ENCODE measurements at regions not wholly inside any gene's neighbourhood (a gene's known extent, or its start where the extent isn't known, plus 50 kb on each side); places are given as distances from the start of the nearest gene placed in this dataset.

DNA sequence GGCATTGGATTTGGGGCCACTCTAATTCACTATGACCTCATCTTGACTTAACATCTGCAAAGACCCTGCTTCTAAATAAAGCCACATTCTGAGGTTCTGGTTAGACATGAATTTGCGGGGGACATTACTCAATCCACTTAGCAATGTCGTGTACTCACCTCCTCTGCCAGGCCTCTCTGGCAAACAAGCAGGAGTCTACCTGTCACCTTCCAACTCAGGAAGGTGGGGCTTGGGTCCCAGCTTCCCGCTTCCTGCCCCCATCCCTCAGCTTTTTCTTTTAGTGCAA lies 177.8 kb downstream of the PSMG1 start:
- Histone ChIP-seq H3K9me3 (ENCODE audit: control insufficient read depth, low read depth, low read length) (no peaks in the 10 kb centered on the region), H3K4me2 (ENCODE audit: insufficient read depth, insufficient read length, low read length) (no peak overlapping the region), H3K4me1 (ENCODE audit: insufficient read depth, low read length) (no peaks in the 10 kb centered on the region), H2BK120ac (ENCODE audit: low read depth, low read length, poor library complexity, severe bottlenecking) (no peak overlapping the region), H4K5ac (ENCODE audit: insufficient read length, low read depth, low read length) (no peak overlapping the region), H2AFZ (ENCODE audit: low read length) (no peak overlapping the region), H2BK12ac (ENCODE audit: insufficient read length, low read depth, low read length) (no peak overlapping the region), H2BK20ac (ENCODE audit: low read depth, low read length, poor library complexity, severe bottlenecking) (no peak overlapping the region), H3K14ac (ENCODE audit: insufficient read depth, low read length) (no peak overlapping the region; the same call in 1 of the 2 replicates), H3K4ac (ENCODE audit: low read depth, low read length) (no peak overlapping the region), H3K23ac (ENCODE audit: insufficient read length, low read depth, low read length) (no peak overlapping the region), H3K79me2 (ENCODE audit: insufficient read depth, low read length) (no peaks in the 10 kb centered on the region), H3K18ac (ENCODE audit: insufficient read length, low read depth, low read length) (no peak overlapping the region), H3K27ac (ENCODE audit: insufficient read length, low read depth, low read length) (no peak overlapping the region), H3K9ac (ENCODE audit: extremely low read depth, insufficient read length, low read length) (no peak overlapping the region), H3K23me2 (ENCODE audit: insufficient read length, low read depth, low read length, poor library complexity, severe bottlenecking) (no peaks in the 10 kb centered on the region), H4K8ac (replicated peaks; ENCODE audit: insufficient read length, low read depth, low read length) (no peak overlapping the region), H2BK5ac (ENCODE audit: insufficient read length, low read length) (no peak overlapping the region), H2BK15ac (ENCODE audit: low read depth, low read length) (no peak overlapping the region), H4K91ac (ENCODE audit: insufficient read length, low read depth, low read length) (no peak overlapping the region), H3K27me3 (ENCODE audit: insufficient read depth, low read length) (no peaks in the 10 kb centered on the region), H3K79me1 (ENCODE audit: insufficient read depth, low read depth, low read length, poor library complexity, severe bottlenecking) (no peaks in the 10 kb centered on the region), H3K56ac (ENCODE audit: insufficient read length, low read depth, low read length) (no peak overlapping the region), H4K20me1 (ENCODE audit: control insufficient read depth, insufficient read depth, insufficient read length) (no peaks in the 10 kb centered on the region), H3T11ph (ENCODE audit: low read length) (no peak overlapping the region), H2AK5ac (ENCODE audit: insufficient read length, low read length) (no peak overlapping the region)
- Mint-ChIP-seq H3K36me3 (ENCODE audit: insufficient read depth in 1 of 3, low read depth in 3 of 3) (peaks cover 0 to 5% (median 0%) of the 10 kb centered on the region in 3 experiments; a peak in 2 of 7 replicates), H3K27me3 (ENCODE audit: low read depth) (no peaks in the 10 kb centered on the region), H3K27ac (no peak overlapping the region), H3K9me3 (peaks cover 0 to 5% of the 10 kb centered on the region in 2 experiments; a peak in 1 of 5 replicates), H3K4me1 (peaks cover 41 to 48% of the 10 kb centered on the region in 2 experiments), H3K4me3 (no peak overlapping the region)
- TF ChIP-seq, protein P1, sequence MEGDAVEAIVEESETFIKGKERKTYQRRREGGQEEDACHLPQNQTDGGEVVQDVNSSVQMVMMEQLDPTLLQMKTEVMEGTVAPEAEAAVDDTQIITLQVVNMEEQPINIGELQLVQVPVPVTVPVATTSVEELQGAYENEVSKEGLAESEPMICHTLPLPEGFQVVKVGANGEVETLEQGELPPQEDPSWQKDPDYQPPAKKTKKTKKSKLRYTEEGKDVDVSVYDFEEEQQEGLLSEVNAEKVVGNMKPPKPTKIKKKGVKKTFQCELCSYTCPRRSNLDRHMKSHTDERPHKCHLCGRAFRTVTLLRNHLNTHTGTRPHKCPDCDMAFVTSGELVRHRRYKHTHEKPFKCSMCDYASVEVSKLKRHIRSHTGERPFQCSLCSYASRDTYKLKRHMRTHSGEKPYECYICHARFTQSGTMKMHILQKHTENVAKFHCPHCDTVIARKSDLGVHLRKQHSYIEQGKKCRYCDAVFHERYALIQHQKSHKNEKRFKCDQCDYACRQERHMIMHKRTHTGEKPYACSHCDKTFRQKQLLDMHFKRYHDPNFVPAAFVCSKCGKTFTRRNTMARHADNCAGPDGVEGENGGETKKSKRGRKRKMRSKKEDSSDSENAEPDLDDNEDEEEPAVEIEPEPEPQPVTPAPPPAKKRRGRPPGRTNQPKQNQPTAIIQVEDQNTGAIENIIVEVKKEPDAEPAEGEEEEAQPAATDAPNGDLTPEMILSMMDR (conservative IDR thresholded peaks at IDR 0.05), result no peak
- WGBS (ENCODE audit: extremely low coverage, insufficient read length, low lambda C conversion rate), result no CpG with 5 or more reads among the region's 3 CpGs
- no peak for DNase-seq
